Liver (tissue), 8 donors: ENCODE measurements at regions not wholly inside any gene's neighbourhood (a gene's known extent, or its start where the extent isn't known, plus 50 kb on each side); places are given as distances from the start of the nearest gene placed in this dataset.

Source experiments
- DNase-seq: peaks from one replicate; pipeline ENCODE4 v3.0.0-alpha.2; 2017; ENCODE audit warnings: low spot score
- H3K27ac ChIP-seq, 2 donors: one replicate each; pipeline ENCODE4 v1.7.0; 2013; ENCODE audit warnings: inconsistent platforms in 2 of 2, low read length in 2 of 2, control low read depth in 1 of 2, low read depth in 1 of 2, mild to moderate bottlenecking in 1 of 2
- H3K27me3 ChIP-seq, 4 donors: one replicate each; pipeline versions ENCODE4 v1.6.1 to v1.7.0; 2013; ENCODE audit warnings: low read length in 3 of 4, inconsistent platforms in 1 of 4, mild to moderate bottlenecking in 1 of 4, moderate library complexity in 1 of 4; ENCODE audit not compliant: control insufficient read depth in 4 of 4, insufficient read depth in 4 of 4
- H3K36me3 ChIP-seq, 4 donors: one replicate each; pipeline versions ENCODE4 v1.6.1 to v1.7.0; 2013; ENCODE audit warnings: low read length in 3 of 4, mild to moderate bottlenecking in 3 of 4, low read depth in 1 of 4, moderate library complexity in 1 of 4; ENCODE audit not compliant: control insufficient read depth in 4 of 4, insufficient read depth in 3 of 4
- H3K4me1 ChIP-seq, 4 donors: one replicate each; pipeline versions ENCODE4 v1.6.1 to v1.7.0; 2013; ENCODE audit warnings: low read length in 3 of 4, mild to moderate bottlenecking in 3 of 4, moderate library complexity in 1 of 4; ENCODE audit not compliant: control insufficient read depth in 4 of 4, insufficient read depth in 4 of 4
- H3K4me3 ChIP-seq, 3 donors: one replicate each; pipeline versions ENCODE4 v1.6.1 to v1.7.0; 2013; ENCODE audit warnings: low read length in 3 of 3, control low read depth in 1 of 3, low read depth in 1 of 3, mild to moderate bottlenecking in 1 of 3
- H3K9ac ChIP-seq, 2 donors: one replicate each; pipeline ENCODE4 v1.7.0; 2013; ENCODE audit warnings: low read length in 2 of 2, mild to moderate bottlenecking in 2 of 2, moderate library complexity in 2 of 2, control low read depth in 1 of 2, low read depth in 1 of 2
- H3K9me3 ChIP-seq, 4 donors: one replicate each; pipeline versions ENCODE4 v1.6.1 to v1.7.0; 2013; ENCODE audit warnings: low read length in 3 of 4; ENCODE audit not compliant: control insufficient read depth in 4 of 4
- CTCF ChIP-seq: fragments of 150-350 bp; IDR thresholded peaks from 2 replicates; pipeline ENCODE4 v1.5.1; 2017; ENCODE audit warnings: improper control_type of control experiment, low read depth, low read length; ENCODE audit not compliant: missing input control
- EGR1 ChIP-seq, 2 donors: IDR thresholded peaks; 2 replicates each; pipeline ENCODE4 v1.6.1; 2016 to 2018; ENCODE audit warnings: antibody characterized with exemption in 2 of 2, low read depth in 2 of 2
- FOXA1 ChIP-seq: IDR thresholded peaks from 2 replicates; pipeline ENCODE4 v1.6.1; 2016; ENCODE audit warnings: antibody characterized with exemption
- FOXA2 ChIP-seq: IDR thresholded peaks from 2 replicates; pipeline ENCODE4 v1.6.1; 2016; ENCODE audit warnings: antibody characterized with exemption
- GABPA ChIP-seq, 2 donors: IDR thresholded peaks in 1 of 2; conservative IDR thresholded peaks in 1 of 2; 2 replicates each; pipeline ENCODE4 v1.6.1; 2016; ENCODE audit warnings: antibody characterized with exemption in 2 of 2, mild to moderate bottlenecking in 1 of 2, moderate library complexity in 1 of 2
- HNF4A ChIP-seq, 2 donors: conservative IDR thresholded peaks; 2 replicates each; pipeline ENCODE4 v1.6.1; 2016; ENCODE audit warnings: antibody characterized with exemption in 2 of 2, mild to moderate bottlenecking in 2 of 2
- HNF4G ChIP-seq: IDR thresholded peaks from 2 replicates; pipeline ENCODE4 v1.6.1; 2016; ENCODE audit warnings: antibody characterized with exemption
- JUND ChIP-seq, 2 donors: IDR thresholded peaks; 2 replicates each; pipeline ENCODE4 v1.6.1; 2016; ENCODE audit warnings: antibody characterized with exemption in 2 of 2
- MAX ChIP-seq: IDR thresholded peaks from 2 replicates; pipeline ENCODE4 v1.6.1; 2016; ENCODE audit warnings: antibody characterized with exemption
- NR2F2 ChIP-seq: IDR thresholded peaks from 2 replicates; pipeline ENCODE4 v1.6.1; 2016; ENCODE audit warnings: antibody characterized with exemption
- RAD21 ChIP-seq, 2 donors: IDR thresholded peaks; 2 replicates each; pipeline ENCODE4 v1.6.1; 2016; ENCODE audit warnings: antibody characterized with exemption in 2 of 2, mild to moderate bottlenecking in 2 of 2
- REST ChIP-seq: IDR thresholded peaks from 2 replicates; pipeline ENCODE4 v1.6.1; 2016; ENCODE audit warnings: antibody characterized with exemption, mild to moderate bottlenecking
- RXRA ChIP-seq, 2 donors: IDR thresholded peaks; 2 replicates each; pipeline ENCODE4 v1.6.1; 2017 to 2018; ENCODE audit warnings: antibody characterized with exemption in 2 of 2, mild to moderate bottlenecking in 1 of 2
- SP1 ChIP-seq: IDR thresholded peaks from 2 replicates; pipeline ENCODE4 v1.6.1; 2018; ENCODE audit warnings: antibody characterized with exemption, mild to moderate bottlenecking
- TAF1 ChIP-seq: conservative IDR thresholded peaks from 2 replicates; pipeline ENCODE4 v1.6.1; 2016; ENCODE audit warnings: antibody characterized with exemption, mild to moderate bottlenecking
- YY1 ChIP-seq: IDR thresholded peaks from 2 replicates; pipeline ENCODE4 v1.6.1; 2016; ENCODE audit warnings: antibody characterized with exemption, mild to moderate bottlenecking
- WGBS: extraction: QIAGEN DNeasy Blood & Tissue Kit; methylation state at CpG from one replicate; pipeline ENCODE4 v1.1.7; 2013; 5-methylcytosine and 5-hydroxymethylcytosine counted together
- TF ChIP-seq, protein P1 (sequence below): IDR thresholded peaks from 2 replicates; pipeline ENCODE4 v1.6.1; 2016; ENCODE audit warnings: antibody characterized with exemption
- TF ChIP-seq, protein P2 (sequence below): IDR thresholded peaks from 2 replicates; pipeline ENCODE4 v1.6.1; 2016; ENCODE audit warnings: antibody characterized with exemption
- donor health status: healthy.
- donor health status: healthy.
- donor health status: healthy.
- donor health status: healthy.
- donor health status: healthy.

DNA sequence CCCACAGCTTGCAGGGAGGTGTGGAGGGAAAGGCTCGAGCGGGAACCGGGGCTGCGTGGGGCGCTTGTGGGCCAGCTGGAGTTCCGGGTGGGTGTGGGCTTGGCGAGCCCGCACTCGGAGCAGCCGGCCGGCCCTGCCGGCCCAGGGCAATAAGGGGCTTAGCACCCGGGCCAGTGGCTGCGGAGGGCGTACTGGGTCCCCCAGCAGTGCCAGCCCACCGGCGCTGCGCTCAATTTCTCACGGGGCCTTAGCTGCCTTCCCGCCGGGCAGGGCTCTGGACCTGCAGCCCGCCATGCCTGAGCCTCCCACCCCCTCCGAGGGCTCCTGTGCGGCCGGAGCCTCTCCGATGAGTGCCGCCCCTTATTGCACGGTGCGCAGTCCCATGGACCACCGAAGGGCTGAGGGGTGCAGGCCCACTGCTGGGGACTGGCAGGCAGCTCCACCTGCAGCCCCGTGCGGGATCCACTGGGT is 1242.2 kb upstream of the EYS start:
- Histone ChIP-seq H3K27ac (no peak overlapping the region), H3K9me3 (no peaks in the 10 kb centered on the region), H3K4me3 (no peak overlapping the region), H3K9ac (no peak overlapping the region), H3K36me3 (no peaks in the 10 kb centered on the region), H3K4me1 (no peaks in the 10 kb centered on the region), H3K27me3 (no peaks in the 10 kb centered on the region)
- 94% methylated on average over 32 of the region's 32 CpGs for WGBS
- no peak for DNase-seq
- TF ChIP-seq HNF4G (no peak), REST (no peak), TAF1 (no peak), CTCF (no peak), FOXA2 (no peak), SP1 (no peak), NR2F2 (no peak), JUND (IDR thresholded peaks at IDR 0.05) (no peak), RXRA (IDR thresholded peaks at IDR 0.05) (no peak), RAD21 (IDR thresholded peaks at IDR 0.05) (no peak), YY1 (no peak), GABPA (IDR thresholded peaks at IDR 0.05 in 1 of 2, conservative IDR thresholded peaks at IDR 0.05 in 1 of 2) (no peak), HNF4A (conservative IDR thresholded peaks at IDR 0.05) (no peak), FOXA1 (no peak), EGR1 (IDR thresholded peaks at IDR 0.05; ENCODE audit: low read depth in 2 of 2) (no peak), MAX (no peak)
- TF ChIP-seq, protein P1, sequence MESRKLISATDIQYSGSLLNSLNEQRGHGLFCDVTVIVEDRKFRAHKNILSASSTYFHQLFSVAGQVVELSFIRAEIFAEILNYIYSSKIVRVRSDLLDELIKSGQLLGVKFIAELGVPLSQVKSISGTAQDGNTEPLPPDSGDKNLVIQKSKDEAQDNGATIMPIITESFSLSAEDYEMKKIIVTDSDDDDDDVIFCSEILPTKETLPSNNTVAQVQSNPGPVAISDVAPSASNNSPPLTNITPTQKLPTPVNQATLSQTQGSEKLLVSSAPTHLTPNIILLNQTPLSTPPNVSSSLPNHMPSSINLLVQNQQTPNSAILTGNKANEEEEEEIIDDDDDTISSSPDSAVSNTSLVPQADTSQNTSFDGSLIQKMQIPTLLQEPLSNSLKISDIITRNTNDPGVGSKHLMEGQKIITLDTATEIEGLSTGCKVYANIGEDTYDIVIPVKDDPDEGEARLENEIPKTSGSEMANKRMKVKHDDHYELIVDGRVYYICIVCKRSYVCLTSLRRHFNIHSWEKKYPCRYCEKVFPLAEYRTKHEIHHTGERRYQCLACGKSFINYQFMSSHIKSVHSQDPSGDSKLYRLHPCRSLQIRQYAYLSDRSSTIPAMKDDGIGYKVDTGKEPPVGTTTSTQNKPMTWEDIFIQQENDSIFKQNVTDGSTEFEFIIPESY = no peak
- TF ChIP-seq, protein P2, sequence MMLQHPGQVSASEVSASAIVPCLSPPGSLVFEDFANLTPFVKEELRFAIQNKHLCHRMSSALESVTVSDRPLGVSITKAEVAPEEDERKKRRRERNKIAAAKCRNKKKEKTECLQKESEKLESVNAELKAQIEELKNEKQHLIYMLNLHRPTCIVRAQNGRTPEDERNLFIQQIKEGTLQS = no peak
